C4-2B (cell line): ENCODE measurements at regions not wholly inside any gene's neighbourhood (a gene's known extent, or its start where the extent isn't known, plus 50 kb on each side); places are given as distances from the start of the nearest gene placed in this dataset.

Experiments
- H3K27ac ChIP-seq: fragments of 450-650 bp; 2 replicates; pipeline ENCODE4 v1.5.1; 2017
- ZFX ChIP-seq: fragments of 450-650 bp; IDR thresholded peaks from 2 replicates; pipeline ENCODE4 v1.6.1; 2017
- TF ChIP-seq, protein P1 (sequence below): fragments of 450-650 bp; conservative IDR thresholded peaks from 2 replicates; pipeline ENCODE4 v1.5.1; 2017; ENCODE audit warnings: mild to moderate bottlenecking

DNA sequence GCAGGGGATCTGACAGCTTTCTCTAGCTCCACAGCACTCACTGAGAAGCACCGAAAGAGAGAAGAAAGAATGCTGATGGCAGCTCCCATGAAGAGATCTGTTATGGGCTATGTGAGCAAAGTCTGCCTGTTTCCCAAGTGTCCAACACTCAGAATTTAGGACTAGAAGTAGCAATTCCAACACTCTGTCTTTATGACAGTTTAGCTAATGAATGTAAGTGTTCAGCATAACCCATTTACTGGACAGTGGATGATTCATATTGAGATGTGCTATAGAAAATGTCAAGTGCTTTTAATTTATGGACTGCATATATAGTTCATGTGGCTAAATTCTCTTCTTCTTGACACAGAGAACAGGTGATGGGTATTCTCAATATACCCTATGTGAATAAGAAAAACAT lies 683.1 kb upstream of the ZNF608 start:
- H3K27ac ChIP-seq = no peak overlapping the region
- TF ChIP-seq ZFX = no peak
- TF ChIP-seq, protein P1, sequence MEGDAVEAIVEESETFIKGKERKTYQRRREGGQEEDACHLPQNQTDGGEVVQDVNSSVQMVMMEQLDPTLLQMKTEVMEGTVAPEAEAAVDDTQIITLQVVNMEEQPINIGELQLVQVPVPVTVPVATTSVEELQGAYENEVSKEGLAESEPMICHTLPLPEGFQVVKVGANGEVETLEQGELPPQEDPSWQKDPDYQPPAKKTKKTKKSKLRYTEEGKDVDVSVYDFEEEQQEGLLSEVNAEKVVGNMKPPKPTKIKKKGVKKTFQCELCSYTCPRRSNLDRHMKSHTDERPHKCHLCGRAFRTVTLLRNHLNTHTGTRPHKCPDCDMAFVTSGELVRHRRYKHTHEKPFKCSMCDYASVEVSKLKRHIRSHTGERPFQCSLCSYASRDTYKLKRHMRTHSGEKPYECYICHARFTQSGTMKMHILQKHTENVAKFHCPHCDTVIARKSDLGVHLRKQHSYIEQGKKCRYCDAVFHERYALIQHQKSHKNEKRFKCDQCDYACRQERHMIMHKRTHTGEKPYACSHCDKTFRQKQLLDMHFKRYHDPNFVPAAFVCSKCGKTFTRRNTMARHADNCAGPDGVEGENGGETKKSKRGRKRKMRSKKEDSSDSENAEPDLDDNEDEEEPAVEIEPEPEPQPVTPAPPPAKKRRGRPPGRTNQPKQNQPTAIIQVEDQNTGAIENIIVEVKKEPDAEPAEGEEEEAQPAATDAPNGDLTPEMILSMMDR = no peak

DNA sequence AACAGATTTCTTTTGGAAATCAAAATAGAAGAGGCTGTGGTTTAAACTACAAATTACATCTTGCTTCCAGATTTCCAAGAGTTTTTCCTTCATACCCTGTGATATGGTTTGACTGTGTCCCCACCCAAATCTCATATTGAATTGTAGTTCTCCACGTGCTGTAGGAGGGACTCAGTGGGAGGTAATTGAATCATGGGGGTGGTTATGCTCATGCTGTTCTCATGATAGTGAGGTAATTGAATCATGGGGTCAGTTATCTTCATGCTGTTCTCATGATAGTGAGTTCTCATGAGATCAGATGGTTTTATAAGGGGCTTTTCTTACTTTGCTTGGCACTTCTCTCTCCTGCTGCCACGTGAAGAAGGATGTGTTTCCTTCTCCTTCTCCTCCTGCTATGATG lies 687.0 kb upstream of the ZNF608 start:
- H3K27ac ChIP-seq = no peak overlapping the region
- TF ChIP-seq, protein P1 = no peak
- TF ChIP-seq ZFX = no peak

DNA sequence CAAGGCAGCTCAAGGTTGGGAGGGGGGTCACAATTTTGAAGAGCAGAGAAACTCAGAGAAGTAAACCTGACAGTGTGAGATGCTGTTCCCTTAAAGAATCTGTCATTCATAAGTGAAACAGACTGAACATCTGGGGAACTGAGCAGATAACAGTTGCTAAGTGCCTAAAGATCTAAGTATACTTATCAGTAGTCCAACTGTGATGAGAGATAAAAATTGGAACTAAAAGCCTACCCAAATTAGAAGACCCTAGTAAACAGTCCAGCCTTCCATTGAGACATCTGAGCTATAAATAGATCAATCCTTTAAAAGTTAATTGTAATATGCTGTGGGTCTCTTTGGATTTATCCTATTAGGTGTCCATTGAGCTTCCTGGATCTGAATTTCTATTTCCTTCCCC lies 692.8 kb upstream of the ZNF608 start:
- no peak overlapping the region for H3K27ac ChIP-seq
- TF ChIP-seq, protein P1 = no peak
- no peak for TF ChIP-seq ZFX

DNA sequence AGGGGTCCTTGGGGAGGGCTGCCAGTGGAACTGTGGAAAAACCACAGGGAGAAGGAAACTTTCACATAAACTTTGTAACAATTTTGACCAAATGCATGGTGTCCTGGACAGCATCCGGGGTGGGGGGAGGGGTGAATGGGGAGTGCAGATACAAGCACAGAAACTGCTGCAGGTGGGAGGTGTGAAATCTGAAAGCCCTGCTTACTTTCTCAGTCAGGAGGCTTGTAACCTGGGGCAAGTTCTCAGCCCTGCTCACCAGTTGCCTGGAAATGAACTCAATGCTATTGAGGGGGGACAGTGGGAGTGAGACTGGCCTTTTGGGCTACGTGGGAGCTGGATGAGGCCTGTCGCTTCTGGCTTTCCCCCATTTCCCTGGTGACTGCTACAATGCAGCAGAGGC lies 694.5 kb upstream of the ZNF608 start:
- H3K27ac ChIP-seq = no peak overlapping the region
- TF ChIP-seq ZFX = no peak
- TF ChIP-seq, protein P1 = no peak

DNA sequence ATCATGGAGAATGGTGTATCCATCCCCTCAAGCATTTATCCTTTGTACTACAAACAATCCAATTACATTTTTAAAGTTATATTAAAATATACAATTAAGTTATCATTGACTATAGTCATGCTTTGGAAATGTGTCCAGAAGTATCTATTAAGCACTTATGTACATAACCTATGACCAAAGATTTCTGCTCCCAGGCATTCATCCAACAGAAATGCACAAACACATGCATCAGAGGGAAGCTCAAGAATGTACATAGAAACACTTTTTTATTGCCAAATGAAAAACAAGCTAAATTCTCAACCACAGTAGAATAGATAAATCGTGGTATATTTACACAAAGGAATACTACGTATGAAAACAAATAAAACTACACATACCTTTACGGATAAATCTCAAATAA lies 700.5 kb upstream of the ZNF608 start:
- H3K27ac ChIP-seq = no peak overlapping the region
- TF ChIP-seq, protein P1 = no peak
- no peak for TF ChIP-seq ZFX

DNA sequence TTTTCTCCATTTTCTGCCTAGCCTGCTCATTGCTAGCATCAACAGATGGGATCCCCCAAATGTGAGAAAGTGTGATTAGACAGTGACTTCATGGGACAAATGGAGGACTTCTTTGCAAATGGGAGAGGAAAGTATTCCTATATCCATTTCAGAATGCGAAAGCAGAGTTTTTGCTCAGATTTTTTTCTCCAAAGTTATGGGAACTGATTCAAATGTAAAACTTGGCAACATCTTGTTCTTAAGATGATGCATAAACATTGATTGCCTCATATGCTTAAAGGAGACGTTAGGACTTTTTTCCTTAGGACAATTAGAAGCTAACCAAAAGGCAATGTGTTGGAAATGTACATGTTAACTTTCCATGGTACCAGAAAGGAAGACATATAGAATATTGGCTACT lies 704.3 kb upstream of the ZNF608 start:
- no peak overlapping the region for H3K27ac ChIP-seq
- TF ChIP-seq ZFX = no peak
- TF ChIP-seq, protein P1 = no peak

DNA sequence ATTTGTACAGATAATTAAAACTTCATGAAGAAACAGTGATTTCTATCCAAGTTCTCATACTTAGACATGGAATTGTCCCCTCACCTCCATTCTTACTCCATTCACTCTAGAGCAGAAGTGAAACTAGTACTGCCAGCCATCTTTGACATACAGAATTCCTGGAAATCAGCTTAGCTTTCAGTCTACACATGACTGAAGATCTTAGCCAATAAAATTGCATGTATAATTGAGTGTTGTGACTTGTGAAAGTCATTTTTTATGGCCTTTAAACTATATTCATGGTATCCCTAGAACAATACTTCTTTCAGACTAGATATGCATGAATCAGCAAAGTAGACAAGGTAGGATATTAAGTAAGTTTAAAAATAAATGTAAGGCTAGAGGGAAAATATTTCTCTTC lies 705.2 kb upstream of the ZNF608 start:
- H3K27ac ChIP-seq = no peak overlapping the region
- no peak for TF ChIP-seq ZFX
- TF ChIP-seq, protein P1 = no peak
